K562 (cell line): ENCODE measurements at regions not wholly inside any gene's neighbourhood (a gene's known extent, or its start where the extent isn't known, plus 50 kb on each side); places are given as distances from the start of the nearest gene placed in this dataset.

ENCODE experiments used
- ATAC-seq: fragments of 200-7000 bp; cut with Tn5 transposase; 3 replicates; pipeline ENCODE4 v1.9.1; 2020; ENCODE audit warnings: moderate library complexity
- BruUV-seq: library from RNA; stranded (reverse); fragments of 400-500 nt; replicated peaks from 2 replicates; lab custom pipeline; 2021; lab: Mats Ljungman, UMichigan
- CTCF ChIA-PET: fragments of 300-600 bp; formaldehyde crosslinking; extraction: SDS; loops from one replicate; lab custom pipeline; 2021; ENCODE audit warnings: low intra/inter-chr PET ratio; lab: Yijun Ruan, JAX
- POLR2A ChIA-PET: fragments of 300-600, 350-650 bp; sonication (Branson Sonifier 250); formaldehyde crosslinking; extraction: SDS; loops from one replicate; lab custom pipeline; 2021; ENCODE audit warnings: antibody characterized with exemption, inconsistent platforms; lab: Yijun Ruan, JAX
- DNase-seq, 4 experiments: peaks; one replicate each; pipeline versions ENCODE4 v3.0.0 to v3.0.0-alpha.2; 2011 to 2018; ENCODE audit warnings: low spot score in 3 of 4, mixed read lengths in 3 of 4; ENCODE audit errors: extremely low read depth in 1 of 4
- FAIRE-seq: peaks from 2 replicates; lab custom pipeline; 2011; peaks lifted over from hg19 to GRCh38; lab: Jason Lieb, UNC
- H2AFZ ChIP-seq: 2 replicates; pipeline ENCODE4 v1.6.0; 2011; ENCODE audit warnings: low read depth, low read length, control low read depth, inconsistent platforms
- H3K27ac ChIP-seq: fragments of 200-600 bp; 3 replicates; pipeline ENCODE4 v1.8.0; 2011; ENCODE audit warnings: low read depth, mild to moderate bottlenecking, control low read depth, inconsistent platforms, low read length, moderate library complexity, mixed read lengths; ENCODE audit errors: extremely low read depth
- H3K27me3 ChIP-seq, 2 experiments: fragments of 300-600 bp in 1 of 2; 2 replicates in 1 of 2; 3 replicates in 1 of 2; pipeline versions ENCODE4 v1.6.0 to v1.8.0; 2011; ENCODE audit warnings: inconsistent platforms in 2 of 2, low read length in 2 of 2, mild to moderate bottlenecking in 1 of 2, mixed read lengths in 1 of 2, moderate library complexity in 1 of 2; ENCODE audit not compliant: control insufficient read depth in 2 of 2, insufficient read depth in 2 of 2
- H3K36me3 ChIP-seq: fragments of 300-600 bp; 3 replicates; pipeline ENCODE4 v1.8.0; 2011; ENCODE audit warnings: mild to moderate bottlenecking, low read length, inconsistent platforms; ENCODE audit not compliant: control insufficient read depth, insufficient read depth
- H3K4me1 ChIP-seq, 2 experiments: fragments of 200-600 bp in 1 of 2; replicated peaks in 1 of 2; 2 replicates in 1 of 2; 3 replicates in 1 of 2; pipeline versions ENCODE4 v1.5.1 to v1.8.0; 2011; ENCODE audit warnings: inconsistent platforms in 2 of 2, low read length in 2 of 2, mild to moderate bottlenecking in 1 of 2, mixed read lengths in 1 of 2, moderate library complexity in 1 of 2; ENCODE audit not compliant: control insufficient read depth in 2 of 2, insufficient read depth in 2 of 2
- H3K4me2 ChIP-seq: 2 replicates; pipeline ENCODE4 v1.6.1; 2011; ENCODE audit warnings: low read length, control low read depth, inconsistent platforms, mixed read lengths; ENCODE audit not compliant: insufficient read depth
- H3K4me3 ChIP-seq: fragments of 200-600 bp; sonication (generic), shearing (Covaris generic); 2 replicates; pipeline ENCODE4 v1.5.1; 2016; ENCODE audit warnings: control low read depth, inconsistent platforms
- H3K79me2 ChIP-seq: fragments of 200-600 bp; 3 replicates; pipeline ENCODE4 v1.8.0; 2011; ENCODE audit warnings: low read length, inconsistent platforms; ENCODE audit not compliant: control insufficient read depth, insufficient read depth
- H3K9ac ChIP-seq, 2 experiments: 2 replicates each; pipeline versions ENCODE4 v1.6.0 to v1.6.1; 2011; ENCODE audit warnings: low read depth in 2 of 2, low read length in 2 of 2, control low read depth in 1 of 2, inconsistent platforms in 1 of 2, mild to moderate bottlenecking in 1 of 2, mixed read lengths in 1 of 2; ENCODE audit not compliant: insufficient read depth in 1 of 2
- H3K9me1 ChIP-seq: one replicate; pipeline ENCODE4 v1.6.0; 2011; ENCODE audit warnings: inconsistent platforms, mild to moderate bottlenecking, low read length, moderate library complexity; ENCODE audit not compliant: control insufficient read depth, insufficient read depth
- H3K9me3 ChIP-seq: replicated peaks from 2 replicates; pipeline ENCODE4 v1.5.1; 2011; ENCODE audit warnings: low read depth, low read length, inconsistent platforms; ENCODE audit not compliant: control insufficient read depth, insufficient read depth
- H4K20me1 ChIP-seq: replicated peaks from 2 replicates; pipeline ENCODE4 v1.6.1; 2011; ENCODE audit warnings: low read length, inconsistent platforms, mixed read lengths; ENCODE audit not compliant: control insufficient read depth, insufficient read depth
- CUX1 ChIP-seq: fragments of 200-800 bp; sonication (Bioruptor generic); IDR thresholded peaks from 2 replicates; pipeline ENCODE4 v1.6.1; 2016; ENCODE audit warnings: missing genetic modification characterization, missing compliant biosample characterization
- FOSL1 ChIP-seq: fragments of 200-800 bp; sonication (Bioruptor generic); conservative IDR thresholded peaks from 2 replicates; pipeline ENCODE4 v1.6.1; 2016; ENCODE audit warnings: missing genetic modification characterization, missing compliant biosample characterization
- FOXJ2 ChIP-seq: fragments of 200-800 bp; sonication (Bioruptor generic); IDR thresholded peaks from 2 replicates; pipeline ENCODE4 v1.6.1; 2016; ENCODE audit warnings: missing genetic modification characterization, missing compliant biosample characterization
- HDAC2 ChIP-seq: fragments of 450-650 bp; IDR thresholded peaks from 2 replicates; pipeline ENCODE4 v1.6.1; 2016; ENCODE audit warnings: mild to moderate bottlenecking
- NCOA1 ChIP-seq: fragments of 450-650 bp; IDR thresholded peaks from 2 replicates; pipeline ENCODE4 v1.6.1; 2016; ENCODE audit warnings: low read depth
- ZNF134 ChIP-seq: fragments of 250-450 bp; sonication (Bioruptor Pico); conservative IDR thresholded peaks from 2 replicates; pipeline ENCODE4 v1.4.0; 2020
- ZNF695 ChIP-seq: fragments of 450-650 bp; formaldehyde crosslinking; IDR thresholded peaks from 2 replicates; pipeline ENCODE4 v1.4.0; 2020; ENCODE audit warnings: mild to moderate bottlenecking, moderate library complexity
- WGBS: fragments of 100-300 bp; shearing (Covaris generic); methylation state at CpG from one replicate; pipeline ENCODE4 v1.1.6; 2016; ENCODE audit warnings: low coverage, mixed read lengths; ENCODE audit not compliant: insufficient coverage; ENCODE audit errors: missing lambda C conversion rate; 5-methylcytosine and 5-hydroxymethylcytosine counted together
- in situ Hi-C: fragments of 300-500 bp; cut with MboI; formaldehyde crosslinking; loops from 4 replicates; pipeline ENCODE4 v1.15.0; 2018; ENCODE audit warnings: inconsistent platforms, mixed read lengths
- intact Hi-C: fragments of 100-400 bp; cut with micrococcal nuclease; formaldehyde crosslinking; loops from 2 replicates; pipeline ENCODE4 v1.14.2; 2022

- no peak for FAIRE-seq
- Histone ChIP-seq H3K9me1 (no peaks in the 10 kb centered on the region), H3K36me3 (no peaks in the 10 kb centered on the region), H3K27ac (no peak overlapping the region), H3K9ac (no peak overlapping the region), H2AFZ (no peak overlapping the region), H3K4me2 (no peak overlapping the region), H3K27me3 (no peaks in the 10 kb centered on the region), H3K9me3 (no peaks in the 10 kb centered on the region), H4K20me1 (no peaks in the 10 kb centered on the region), H3K4me1 (no peaks in the 10 kb centered on the region; a peak in 1 of 5 replicates), H3K4me3 (no peak overlapping the region), H3K79me2 (no peaks in the 10 kb centered on the region)
- no peak for DNase-seq
- ChIA-PET POLR2A (interaction anchor here (0.7 kb wide), 1 partner anchor 169 kb away, joined by 3 read pairs; no protein-coding TSS in a partner anchor), CTCF (no interaction called here)
- intact Hi-C loops (no loop called here), in situ Hi-C loops (no loop called here)
- BruUV-seq, result no TSS peak
- ATAC-seq, result no peak
- 0% methylated on average over 1 of the region's 1 CpG for WGBS
- no peak for TF ChIP-seq ZNF134 (CRISPR knock-in tag)
- no peak for TF ChIP-seq CUX1 (CRISPR knock-in tag)
- TF ChIP-seq FOXJ2 (tag), result no peak
- no peak for TF ChIP-seq HDAC2
- no peak for TF ChIP-seq ZNF695 (CRISPR knock-in tag)
- no peak for TF ChIP-seq NCOA1
- peak; percentile 68 for TF ChIP-seq FOSL1
These were observed 237.1 kb upstream of the MOCS1 start for GRCh38 chr6:40171343-40171742.
